PFSK-1 (cell line): ENCODE measurements at regions not wholly inside any gene's neighbourhood (a gene's known extent, or its start where the extent isn't known, plus 50 kb on each side); places are given as distances from the start of the nearest gene placed in this dataset.

ENCODE experiments used
- POLR2AphosphoS5 ChIP-seq: IDR thresholded peaks from 2 replicates; pipeline ENCODE4 v1.6.1; 2012; ENCODE audit warnings: low read depth, mild to moderate bottlenecking, control low read depth, low read length, moderate library complexity
- TAF1 ChIP-seq: IDR thresholded peaks from 2 replicates; pipeline ENCODE4 v1.6.1; 2012; ENCODE audit warnings: low read length, control low read depth, borderline replicate concordance; ENCODE audit not compliant: insufficient read depth

GRCh38 chr10:4673279-4674040 lies 152.5 kb upstream of the AKR1E2 start:
- TF ChIP-seq POLR2AphosphoS5 (no peak), TAF1 (no peak)
